ENCODE measurements at regions not wholly inside any gene's neighbourhood (a gene's known extent, or its start where the extent isn't known, plus 50 kb on each side); places are given as distances from the start of the nearest gene placed in this dataset.

- TF ChIP-seq, protein P1, sequence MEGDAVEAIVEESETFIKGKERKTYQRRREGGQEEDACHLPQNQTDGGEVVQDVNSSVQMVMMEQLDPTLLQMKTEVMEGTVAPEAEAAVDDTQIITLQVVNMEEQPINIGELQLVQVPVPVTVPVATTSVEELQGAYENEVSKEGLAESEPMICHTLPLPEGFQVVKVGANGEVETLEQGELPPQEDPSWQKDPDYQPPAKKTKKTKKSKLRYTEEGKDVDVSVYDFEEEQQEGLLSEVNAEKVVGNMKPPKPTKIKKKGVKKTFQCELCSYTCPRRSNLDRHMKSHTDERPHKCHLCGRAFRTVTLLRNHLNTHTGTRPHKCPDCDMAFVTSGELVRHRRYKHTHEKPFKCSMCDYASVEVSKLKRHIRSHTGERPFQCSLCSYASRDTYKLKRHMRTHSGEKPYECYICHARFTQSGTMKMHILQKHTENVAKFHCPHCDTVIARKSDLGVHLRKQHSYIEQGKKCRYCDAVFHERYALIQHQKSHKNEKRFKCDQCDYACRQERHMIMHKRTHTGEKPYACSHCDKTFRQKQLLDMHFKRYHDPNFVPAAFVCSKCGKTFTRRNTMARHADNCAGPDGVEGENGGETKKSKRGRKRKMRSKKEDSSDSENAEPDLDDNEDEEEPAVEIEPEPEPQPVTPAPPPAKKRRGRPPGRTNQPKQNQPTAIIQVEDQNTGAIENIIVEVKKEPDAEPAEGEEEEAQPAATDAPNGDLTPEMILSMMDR (IDR thresholded peaks at IDR 0.05) = no peak
- Histone ChIP-seq H3K4me3 (no peak overlapping the region), H3K36me3 (no peaks in the 10 kb centered on the region), H3K27ac (no peak overlapping the region), H3K27me3 (no peaks in the 10 kb centered on the region), H3K9me3 (no peaks in the 10 kb centered on the region), H3K4me1 (no peaks in the 10 kb centered on the region)
- DNase-seq (no peak), ATAC-seq (no peak)
- intact Hi-C loops (cut with DNase I) = no loop called here
Measured at GRCh38 chr2:208927867-208928266, 496.0 kb upstream of the MAP2 start.

GRCh38 chr2:208929139-208929864, 494.5 kb upstream of the MAP2 start:
- H3K27me3 ChIP-seq = no peaks in the 10 kb centered on the region

DNA sequence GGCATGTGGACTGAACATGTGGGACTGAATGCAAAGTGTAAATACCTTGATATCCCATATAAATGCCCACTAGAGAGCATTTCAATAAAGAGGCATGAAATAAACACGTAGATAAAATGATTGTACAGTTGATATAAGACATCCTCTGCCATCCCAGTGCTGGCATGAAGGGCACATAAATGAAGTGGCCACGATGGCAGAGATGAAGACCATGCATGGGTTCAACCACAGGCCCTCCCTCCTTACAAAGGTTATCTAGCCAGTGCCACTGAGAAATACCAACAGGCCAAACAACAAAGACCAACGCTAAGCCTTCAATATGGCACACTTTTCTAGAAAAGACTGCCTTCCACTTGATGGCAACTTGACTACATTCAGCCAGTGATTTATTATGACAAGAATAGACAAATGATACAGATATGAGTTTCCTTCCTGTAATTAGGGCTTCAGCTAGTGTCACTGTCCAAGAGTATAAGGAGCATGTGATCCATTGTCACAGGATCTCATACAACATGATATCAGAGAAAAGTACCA, 493.9 kb upstream of the MAP2 start:
- H3K36me3 ChIP-seq = no peaks in the 10 kb centered on the region
- H3K27me3 ChIP-seq = no peaks in the 10 kb centered on the region
- TF ChIP-seq, protein P1 (IDR thresholded peaks at IDR 0.05) = no peak
- no peak overlapping the region for H3K27ac ChIP-seq
- H3K4me3 ChIP-seq = no peak overlapping the region
- H3K9me3 ChIP-seq = no peaks in the 10 kb centered on the region
- no peak for DNase-seq
- ATAC-seq = no peak
- H3K4me1 ChIP-seq = no peaks in the 10 kb centered on the region
- intact Hi-C loops (cut with DNase I) = no loop called here

More at GRCh38 chr2:208929139-208929864, 494.5 kb upstream of the MAP2 start:
- intact Hi-C loops (cut with DNase I) = no loop called here
- TF ChIP-seq, protein P1 (IDR thresholded peaks at IDR 0.05) = no peak
- no peak for ATAC-seq
- DNase-seq = no peak
- Histone ChIP-seq H3K36me3 (no peaks in the 10 kb centered on the region), H3K27ac (no peak overlapping the region), H3K4me3 (no peak overlapping the region), H3K9me3 (no peaks in the 10 kb centered on the region), H3K4me1 (no peaks in the 10 kb centered on the region)

DNA sequence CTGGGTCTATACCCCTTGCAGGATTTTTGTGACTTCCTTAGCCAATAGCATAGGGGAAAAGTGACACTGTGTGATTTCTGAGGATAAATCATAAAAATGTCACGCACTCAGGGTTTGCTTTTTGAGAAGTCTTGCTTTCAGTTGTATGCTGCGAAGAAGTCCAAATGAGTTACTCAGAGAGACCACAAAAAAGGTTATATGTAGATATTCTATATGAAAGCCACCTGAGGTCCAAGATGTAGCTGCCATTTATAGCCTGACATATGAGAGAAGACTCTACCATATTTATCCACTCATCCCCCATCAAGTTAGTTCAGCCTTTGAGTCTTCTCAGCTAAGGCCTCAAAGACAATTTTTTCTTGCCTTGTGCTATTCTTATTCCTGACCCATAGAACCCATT, 488.3 kb upstream of the MAP2 start:
- H3K4me1 ChIP-seq = no peaks in the 10 kb centered on the region
- H3K27ac ChIP-seq = no peak overlapping the region
- H3K36me3 ChIP-seq = no peaks in the 10 kb centered on the region
- H3K4me3 ChIP-seq = no peak overlapping the region
- H3K9me3 ChIP-seq = no peaks in the 10 kb centered on the region
- intact Hi-C loops (cut with DNase I) = no loop called here
- TF ChIP-seq, protein P1 (IDR thresholded peaks at IDR 0.05) = no peak
- no peaks in the 10 kb centered on the region for H3K27me3 ChIP-seq
- DNase-seq = no peak
- ATAC-seq = no peak

- DNase-seq (no peak), ATAC-seq (no peak)
- TF ChIP-seq, protein P1 (IDR thresholded peaks at IDR 0.05) = no peak
- no peaks in the 10 kb centered on the region for H3K36me3 ChIP-seq
- H3K9me3 ChIP-seq = no peaks in the 10 kb centered on the region
- H3K27me3 ChIP-seq = no peaks in the 10 kb centered on the region
- H3K4me1 ChIP-seq = no peaks in the 10 kb centered on the region
- intact Hi-C loops (cut with DNase I) = no loop called here
- no peak overlapping the region for H3K4me3 ChIP-seq
- no peak overlapping the region for H3K27ac ChIP-seq
Measured at GRCh38 chr2:208937521-208937920, 486.3 kb upstream of the MAP2 start.
